ENCODE measurements at regions not wholly inside any gene's neighbourhood (a gene's known extent, or its start where the extent isn't known, plus 50 kb on each side); places are given as distances from the start of the nearest gene placed in this dataset.
"Not testable (repeated sequence)": the region's sequence is repeated elsewhere in the genome, so short reads cannot be mapped to it uniquely, and the experiment has no call there.

DNA sequence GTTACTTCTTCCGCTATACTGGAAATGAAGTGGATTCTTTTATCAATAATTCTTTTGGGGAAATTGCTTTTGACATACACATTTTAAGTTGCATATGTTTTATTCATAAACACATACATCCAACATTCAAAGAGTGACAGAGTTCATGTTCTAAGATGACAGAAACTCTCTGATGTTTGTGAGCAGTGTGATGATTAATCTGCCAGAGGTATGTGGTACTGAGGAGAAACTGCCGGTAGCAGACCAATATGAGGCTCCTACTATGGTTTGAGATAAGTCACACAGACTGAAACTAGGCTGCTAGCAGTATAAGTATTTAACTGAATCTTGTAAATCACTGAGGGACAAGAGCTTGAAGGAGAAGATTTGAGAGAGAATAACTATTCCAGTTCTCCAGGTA is 524.1 kb upstream of the SEMA3D start:
- DNase-seq, result no peak

DNA sequence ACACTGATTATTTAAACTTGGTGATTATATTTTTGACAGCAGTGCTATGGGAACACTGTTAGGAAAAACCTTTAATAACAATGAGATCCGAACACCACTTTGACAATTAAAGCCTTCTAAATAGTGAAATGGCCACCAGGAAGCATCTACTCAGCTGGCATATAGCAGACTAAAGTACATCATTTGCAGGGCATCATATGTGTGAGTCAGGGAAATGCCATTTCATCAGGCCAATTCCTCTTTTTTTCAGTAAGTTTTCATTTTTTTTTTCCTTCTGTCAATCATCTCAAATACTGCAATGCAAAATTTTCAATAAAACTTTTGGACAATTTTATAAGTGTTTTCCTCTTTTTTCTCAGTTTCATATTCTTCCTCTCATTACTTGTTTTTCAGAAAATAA is 521.4 kb upstream of the SEMA3D start:
- no peak for DNase-seq

DNA sequence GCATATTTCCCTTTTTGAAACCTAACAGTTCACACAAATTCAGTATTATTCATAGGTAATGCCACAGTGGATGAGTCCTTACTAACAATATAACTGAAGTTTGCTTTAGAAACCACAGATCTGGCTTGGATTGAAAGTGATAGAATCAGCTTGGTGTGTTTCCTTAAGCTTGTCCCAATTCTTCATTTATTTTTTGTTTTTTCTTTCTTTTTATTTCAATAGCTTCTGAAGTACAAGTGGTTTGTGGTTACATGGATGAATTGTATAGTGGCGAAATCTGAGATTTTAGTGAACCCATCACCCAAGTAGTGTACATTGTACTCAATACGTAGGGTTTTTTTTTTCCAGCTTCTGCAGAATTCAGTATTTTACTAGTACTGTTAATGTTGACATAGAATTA is 518.2 kb upstream of the SEMA3D start:
- DNase-seq, result no peak

DNA sequence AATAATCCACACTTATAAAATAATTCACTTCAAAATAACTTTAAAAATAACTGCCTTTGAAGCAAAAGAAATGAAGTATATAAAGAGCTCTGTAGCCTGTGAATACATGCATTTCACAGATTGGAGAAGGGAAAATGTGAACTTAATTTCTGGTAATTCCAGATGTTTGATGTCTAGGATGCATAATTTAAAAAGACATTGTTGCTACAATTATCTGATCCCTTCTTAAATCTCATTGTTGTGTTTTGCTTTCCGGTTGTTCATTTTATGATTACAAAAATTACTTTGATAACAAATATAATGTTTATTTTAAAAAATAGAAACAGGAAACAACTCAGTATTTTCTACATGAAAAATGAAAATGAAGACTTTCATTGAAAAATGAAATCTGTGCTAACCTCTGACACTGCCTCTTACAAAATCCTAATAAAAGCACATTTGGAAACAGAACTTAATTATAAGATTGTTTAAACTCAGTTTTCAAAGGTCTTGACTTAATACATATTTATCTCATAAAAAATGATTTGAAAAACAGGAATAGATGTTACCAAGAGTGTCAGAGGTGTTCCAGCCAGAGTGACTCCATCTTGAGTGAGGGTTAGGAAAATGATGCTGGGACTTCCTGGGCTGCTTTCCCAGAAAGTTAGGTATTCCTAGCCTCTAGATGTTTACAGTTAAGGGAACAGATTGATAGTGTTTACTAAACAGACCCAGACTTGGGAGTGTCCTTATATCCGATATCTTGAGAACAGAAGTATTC is 516.6 kb upstream of the SEMA3D start:
- no peak for DNase-seq

- DNase-seq, result no peak
These were observed 515.5 kb upstream of the SEMA3D start for GRCh38 chr7:85702348-85702747.

DNA sequence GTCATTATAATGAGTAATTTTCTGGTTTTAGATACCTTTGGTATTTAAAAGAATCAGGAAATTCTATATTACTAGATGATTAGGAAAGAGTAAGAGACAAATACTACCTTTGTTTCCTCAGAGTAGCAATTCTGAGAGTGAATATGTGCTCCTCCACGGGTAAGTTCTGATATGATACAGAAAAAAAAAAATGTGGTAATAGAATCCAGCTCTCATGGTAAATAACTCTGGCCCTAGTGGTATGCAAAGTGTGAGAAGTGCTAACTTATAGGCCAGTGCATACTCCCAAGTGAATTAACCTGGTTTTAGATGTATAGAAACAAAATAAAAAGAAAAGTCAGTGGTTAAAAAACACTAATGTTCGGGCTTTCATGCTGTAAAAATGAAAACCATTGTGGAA is 512.6 kb upstream of the SEMA3D start:
- no peak for DNase-seq

DNA sequence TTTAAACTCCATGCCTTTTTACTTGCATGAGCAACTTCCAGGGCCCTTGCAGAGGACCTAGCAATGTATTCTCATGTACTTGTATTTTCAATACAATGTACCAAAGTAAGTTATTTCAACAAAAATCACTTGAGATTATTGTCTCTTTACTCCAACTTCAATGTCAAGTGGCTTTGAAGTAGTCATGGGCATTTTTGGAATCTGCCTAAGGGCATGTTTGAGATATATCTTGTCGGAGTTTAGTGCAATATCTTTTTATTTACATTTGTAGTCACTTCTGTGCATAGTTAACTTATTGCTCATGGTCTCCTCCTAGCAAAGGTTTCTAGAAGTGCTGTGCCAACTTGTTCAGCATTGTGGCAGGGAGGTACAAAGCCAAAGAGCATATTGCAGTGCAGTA is 508.7 kb upstream of the SEMA3D start:
- DNase-seq, result no peak

GRCh38 chr7:85695041-85695440 is 508.2 kb upstream of the SEMA3D start:
- DNase-seq, result no peak

DNA sequence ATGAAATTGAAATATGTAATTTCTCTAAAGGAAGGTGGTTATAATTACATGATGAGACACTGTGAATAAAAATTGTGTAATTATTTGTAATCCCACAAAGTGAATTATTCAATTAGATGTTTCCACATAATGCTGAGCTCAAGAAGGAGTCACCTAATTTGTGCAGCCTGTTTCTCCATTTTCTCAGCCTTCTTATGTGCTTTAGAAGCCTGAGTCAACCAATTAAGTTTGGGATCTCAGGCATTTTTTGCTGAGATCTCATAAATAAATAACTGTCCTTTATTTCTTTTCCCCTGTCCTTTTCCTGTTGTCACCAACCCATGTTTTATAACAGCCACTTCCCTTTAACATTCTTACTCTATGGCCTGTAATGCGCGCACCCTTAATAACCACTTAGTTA is 506.5 kb upstream of the SEMA3D start:
- no peak for DNase-seq

DNA sequence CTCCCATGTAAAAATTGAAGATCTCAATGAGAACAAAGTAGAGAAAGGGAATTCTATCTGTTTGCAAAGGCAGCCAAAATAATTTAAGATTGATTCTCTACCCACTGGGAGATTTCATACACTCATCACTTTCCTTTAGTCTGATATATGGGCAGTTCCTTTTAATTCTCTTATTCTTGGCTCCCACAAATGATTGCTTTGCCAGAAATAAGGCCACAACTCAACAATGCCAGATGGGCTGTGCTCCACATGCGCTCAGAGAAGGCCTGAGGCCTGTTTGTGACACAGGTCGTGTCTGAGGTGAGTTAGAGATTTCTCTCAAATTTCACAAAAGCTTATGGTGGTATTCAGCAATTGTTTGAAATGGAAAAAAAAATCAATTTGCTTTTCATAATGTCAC is 501.9 kb upstream of the SEMA3D start:
- no peak for DNase-seq

GRCh38 chr7:85686401-85687181 is 499.7 kb upstream of the SEMA3D start:
- DNase-seq, result no peak

DNA sequence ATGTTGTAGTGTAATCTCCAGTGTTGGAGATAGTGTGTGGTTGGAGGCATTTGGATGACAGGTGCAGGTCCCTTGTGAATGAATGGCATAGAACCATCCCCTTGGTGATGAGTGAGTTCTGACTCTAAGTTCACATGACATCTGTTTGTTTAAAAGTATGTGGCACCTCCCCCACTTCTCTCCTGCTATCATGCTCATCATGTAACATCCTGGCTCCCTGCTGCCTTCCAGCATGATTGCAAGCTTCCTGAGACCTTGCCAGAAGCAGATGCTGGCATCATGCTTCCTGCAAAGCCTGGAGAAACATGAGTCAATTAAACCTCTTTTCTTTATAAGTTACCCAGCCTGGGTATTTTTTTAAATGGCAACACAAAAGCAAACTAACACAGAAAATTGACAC is 499.0 kb upstream of the SEMA3D start:
- DNase-seq, result no peak

GRCh38 chr7:85682833-85683620 is 496.2 kb upstream of the SEMA3D start:
- DNase-seq, result no peak

DNA sequence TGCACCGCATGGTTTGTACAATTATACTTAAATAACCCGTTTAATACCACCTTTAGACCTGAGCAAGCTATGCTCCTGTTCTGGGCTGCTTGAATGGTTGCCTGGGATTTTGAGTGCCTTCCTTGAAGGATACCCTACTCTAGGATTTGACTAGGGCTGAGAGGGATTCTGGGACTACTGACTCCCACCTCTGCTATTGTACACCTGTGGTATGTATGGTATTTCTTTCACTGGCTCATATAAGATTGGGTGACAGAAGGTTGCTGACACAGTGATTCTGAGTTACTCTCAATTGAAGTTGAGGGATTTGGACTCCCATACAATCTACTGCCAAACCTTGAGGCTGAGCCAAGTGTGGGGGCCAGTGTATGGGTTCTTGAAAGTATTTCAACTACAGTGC is 494.4 kb upstream of the SEMA3D start:
- no peak for DNase-seq

- not testable (repeated sequence) for DNase-seq
These were observed 488.2 kb upstream of the SEMA3D start for GRCh38 chr7:85675093-85675492.

DNA sequence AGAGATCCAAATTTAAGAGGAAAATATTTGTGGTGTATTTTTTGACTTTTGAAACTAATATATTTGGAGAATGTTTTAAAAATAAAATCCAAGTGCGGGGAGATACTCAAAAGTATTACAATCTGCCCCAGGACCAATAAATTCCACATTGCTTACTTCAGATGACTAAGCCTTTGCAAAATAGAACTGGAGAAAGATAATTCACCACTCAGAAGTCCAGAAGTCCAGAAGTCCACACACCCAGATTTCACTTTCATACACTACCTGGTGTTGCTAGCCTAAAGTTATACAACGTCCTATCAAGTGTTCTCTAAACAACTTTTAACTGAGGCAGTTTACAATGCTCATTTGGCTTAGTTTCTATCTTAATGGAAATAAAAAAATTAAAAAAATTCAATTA is 487.0 kb upstream of the SEMA3D start:
- no peak for DNase-seq

- DNase-seq, result no peak
These were observed 482.4 kb upstream of the SEMA3D start for GRCh38 chr7:85669225-85669624.

GRCh38 chr7:85664341-85664740 is 477.5 kb upstream of the SEMA3D start:
- no peak for DNase-seq

DNA sequence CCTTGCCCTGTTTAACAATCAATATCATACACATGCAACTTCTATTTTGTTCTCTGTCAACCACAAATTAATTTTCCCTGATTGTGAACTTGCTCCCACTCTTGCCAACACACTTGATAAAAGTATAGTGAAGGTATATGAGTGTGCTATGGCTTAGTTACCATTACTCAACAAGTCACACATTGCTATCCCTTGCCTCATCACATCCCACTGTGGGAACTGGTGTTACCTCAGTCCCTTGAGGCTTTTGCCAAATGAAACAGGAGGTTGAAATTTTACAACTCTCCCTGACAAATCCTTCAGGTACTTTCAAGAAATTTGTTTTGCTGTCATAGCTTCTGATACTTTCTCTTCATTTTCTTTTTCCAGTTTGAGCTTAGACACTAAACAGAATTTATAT is 472.5 kb upstream of the SEMA3D start:
- DNase-seq, result no peak

- DNase-seq, result no peak
These were observed 468.4 kb upstream of the SEMA3D start for GRCh38 chr7:85655252-85655651.

DNA sequence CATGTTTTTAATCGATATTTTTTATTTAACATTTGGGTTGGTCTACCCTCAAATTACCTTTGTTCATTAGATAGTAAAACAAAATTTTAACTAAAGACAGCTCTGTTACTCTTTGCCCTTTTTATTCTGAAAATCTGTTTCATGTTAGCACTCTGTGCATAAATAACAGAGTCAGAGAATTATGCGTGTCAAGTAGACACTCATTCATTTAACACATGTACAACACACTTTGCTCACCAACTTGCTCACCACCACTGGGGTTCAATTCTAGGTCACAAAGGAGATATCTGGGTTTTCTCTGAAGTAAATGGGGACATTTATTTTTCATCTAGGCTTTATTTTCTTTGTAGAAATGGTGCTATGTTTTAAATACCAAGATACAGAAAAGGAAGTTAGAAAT is 457.4 kb upstream of the SEMA3D start:
- no peak for DNase-seq

DNA sequence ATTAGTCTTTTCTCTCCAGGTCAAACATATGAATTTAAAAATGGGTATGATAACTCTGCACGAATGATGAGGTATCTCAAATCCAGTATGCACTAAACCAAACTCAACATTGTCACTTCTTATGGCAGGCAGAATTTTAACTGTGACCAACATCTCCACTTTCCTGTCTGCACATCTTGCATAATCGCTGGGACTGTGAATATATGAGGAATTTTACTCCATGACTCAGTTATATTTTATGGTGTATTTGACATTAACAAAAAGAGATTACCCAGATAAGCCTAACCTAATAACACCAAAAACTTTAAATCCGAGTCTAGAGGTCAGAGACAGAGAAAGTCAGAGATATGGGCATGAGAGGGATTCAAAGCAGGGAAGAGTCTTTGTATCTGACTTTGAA is 454.5 kb upstream of the SEMA3D start:
- no peak for DNase-seq

- no peak for DNase-seq
These were observed 451.5 kb upstream of the SEMA3D start for GRCh38 chr7:85638394-85638793.

DNA sequence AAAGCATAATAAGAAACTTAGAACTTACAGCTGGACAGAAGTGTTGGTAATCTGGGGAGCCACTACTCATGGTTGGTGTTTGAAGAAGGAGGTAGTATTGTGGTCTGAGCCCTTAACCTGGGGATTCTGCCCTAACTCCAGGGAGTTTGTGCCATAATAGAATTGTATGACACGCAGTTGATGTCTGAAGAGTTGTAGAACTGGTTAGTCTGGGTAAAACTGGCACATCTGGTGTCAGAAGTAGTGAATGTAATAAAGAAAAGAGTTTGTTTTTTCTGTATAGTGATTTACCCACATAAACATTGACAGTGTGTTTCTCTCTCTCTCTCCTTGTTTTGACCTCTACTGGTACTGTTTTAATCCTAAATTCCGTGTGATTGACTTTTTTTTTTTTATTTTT is 448.1 kb upstream of the SEMA3D start:
- no peak for DNase-seq
